ELF-1 (cell line): ENCODE measurements at regions not wholly inside any gene's neighbourhood (a gene's known extent, or its start where the extent isn't known, plus 50 kb on each side); places are given as distances from the start of the nearest gene placed in this dataset.
"Not testable (repeated sequence)": the region's sequence is repeated elsewhere in the genome, so short reads cannot be mapped to it uniquely, and the experiment has no call there.

Source experiments
- DNase-seq: peaks from one replicate; pipeline ENCODE4 v3.0.0-alpha.2; 2016; ENCODE audit warnings: low read depth, low spot score

GRCh38 chr1:61028136-61028535 is 54.2 kb upstream of the NFIA start:
- DNase-seq: no peak

- DNase-seq: not testable (repeated sequence)
Observed at GRCh38 chr1:61018068-61018467, 64.3 kb upstream of the NFIA start.

- DNase-seq: no peak
Observed at GRCh38 chr1:61017651-61018050, 64.7 kb upstream of the NFIA start.

- peak; percentile 12 for DNase-seq
Observed at GRCh38 chr1:61013946-61014667, 68.3 kb upstream of the NFIA start.

- DNase-seq: no peak
Observed at GRCh38 chr1:61013189-61013945, 69.0 kb upstream of the NFIA start.

- DNase-seq: no peak
Observed at GRCh38 chr1:61012341-61012761, 70.0 kb upstream of the NFIA start.

- DNase-seq: no peak
Observed at GRCh38 chr1:61011561-61012263, 70.6 kb upstream of the NFIA start.

- DNase-seq: no peak
Observed at GRCh38 chr1:61007534-61008364, 74.6 kb upstream of the NFIA start.

GRCh38 chr1:61005614-61006580 is 76.5 kb upstream of the NFIA start:
- DNase-seq: peak; percentile 83

GRCh38 chr1:61004262-61005003 is 77.9 kb upstream of the NFIA start:
- DNase-seq: peak; percentile 45

- no peak for DNase-seq
Observed at GRCh38 chr1:61000327-61000726, 82.0 kb upstream of the NFIA start.

GRCh38 chr1:60998786-60999185 is 83.6 kb upstream of the NFIA start:
- DNase-seq: no peak

GRCh38 chr1:60994828-60995492 is 87.4 kb upstream of the NFIA start:
- DNase-seq: no peak

- DNase-seq: no peak
Observed at GRCh38 chr1:60994369-60994768, 88.0 kb upstream of the NFIA start.

GRCh38 chr1:60992165-60992564 is 90.2 kb upstream of the NFIA start:
- no peak for DNase-seq

- no peak for DNase-seq
Observed at GRCh38 chr1:60990714-60991090, 91.7 kb upstream of the NFIA start.

GRCh38 chr1:60989749-60990713 is 92.3 kb upstream of the NFIA start:
- no peak for DNase-seq

GRCh38 chr1:60988891-60989290 is 93.5 kb upstream of the NFIA start:
- DNase-seq: no peak
